GM12872 (cell line): ENCODE measurements at regions not wholly inside any gene's neighbourhood (a gene's known extent, or its start where the extent isn't known, plus 50 kb on each side); places are given as distances from the start of the nearest gene placed in this dataset.

Experiments
- TF ChIP-seq, protein P1 (sequence below): IDR thresholded peaks from 3 replicates; pipeline ENCODE4 v1.5.1; 2011; ENCODE audit warnings: low read depth, mild to moderate bottlenecking, low read length, moderate library complexity; ENCODE audit not compliant: insufficient read depth

DNA sequence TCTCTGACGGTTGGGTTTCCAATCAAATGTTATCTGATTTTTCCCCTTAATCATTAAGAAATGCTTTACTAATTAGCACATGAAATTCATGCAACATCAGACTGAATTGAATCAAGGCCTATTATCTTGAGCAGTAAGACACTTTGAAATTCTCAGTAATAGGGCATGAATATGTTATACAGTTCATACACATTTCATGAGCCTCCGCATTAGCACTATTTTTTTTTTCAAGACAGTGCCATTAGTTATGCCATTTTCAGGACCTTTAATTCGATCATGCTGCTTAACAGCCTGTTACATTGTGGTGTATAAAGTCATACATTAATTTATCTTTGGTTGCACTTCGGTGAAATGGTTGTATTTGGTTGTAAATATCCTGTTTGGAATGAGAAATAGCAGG, 862.6 kb upstream of the GOT2 start:
- TF ChIP-seq, protein P1, sequence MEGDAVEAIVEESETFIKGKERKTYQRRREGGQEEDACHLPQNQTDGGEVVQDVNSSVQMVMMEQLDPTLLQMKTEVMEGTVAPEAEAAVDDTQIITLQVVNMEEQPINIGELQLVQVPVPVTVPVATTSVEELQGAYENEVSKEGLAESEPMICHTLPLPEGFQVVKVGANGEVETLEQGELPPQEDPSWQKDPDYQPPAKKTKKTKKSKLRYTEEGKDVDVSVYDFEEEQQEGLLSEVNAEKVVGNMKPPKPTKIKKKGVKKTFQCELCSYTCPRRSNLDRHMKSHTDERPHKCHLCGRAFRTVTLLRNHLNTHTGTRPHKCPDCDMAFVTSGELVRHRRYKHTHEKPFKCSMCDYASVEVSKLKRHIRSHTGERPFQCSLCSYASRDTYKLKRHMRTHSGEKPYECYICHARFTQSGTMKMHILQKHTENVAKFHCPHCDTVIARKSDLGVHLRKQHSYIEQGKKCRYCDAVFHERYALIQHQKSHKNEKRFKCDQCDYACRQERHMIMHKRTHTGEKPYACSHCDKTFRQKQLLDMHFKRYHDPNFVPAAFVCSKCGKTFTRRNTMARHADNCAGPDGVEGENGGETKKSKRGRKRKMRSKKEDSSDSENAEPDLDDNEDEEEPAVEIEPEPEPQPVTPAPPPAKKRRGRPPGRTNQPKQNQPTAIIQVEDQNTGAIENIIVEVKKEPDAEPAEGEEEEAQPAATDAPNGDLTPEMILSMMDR, result no peak

DNA sequence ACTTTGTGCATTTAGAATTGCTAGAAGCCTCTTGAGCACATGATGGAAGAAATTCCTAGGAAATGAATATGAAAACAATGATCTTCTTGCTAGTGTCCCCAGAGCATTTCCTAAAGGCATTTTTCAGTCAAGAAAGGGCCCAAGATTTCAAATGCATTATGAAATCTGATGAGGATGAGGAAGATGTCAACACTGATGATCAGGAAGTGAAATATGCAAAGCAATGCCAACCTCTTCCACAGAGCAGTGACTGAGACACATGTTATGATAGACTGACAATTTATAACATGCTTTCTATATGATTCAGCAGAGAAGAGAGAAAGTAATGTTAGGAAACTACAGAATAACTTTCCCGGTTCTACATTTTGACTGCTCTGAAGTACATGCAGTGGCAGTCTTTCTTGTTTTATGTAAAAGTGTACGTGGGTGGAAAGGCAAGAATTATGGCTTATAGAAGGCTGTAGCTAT, 859.1 kb upstream of the GOT2 start:
- TF ChIP-seq, protein P1, result no peak

DNA sequence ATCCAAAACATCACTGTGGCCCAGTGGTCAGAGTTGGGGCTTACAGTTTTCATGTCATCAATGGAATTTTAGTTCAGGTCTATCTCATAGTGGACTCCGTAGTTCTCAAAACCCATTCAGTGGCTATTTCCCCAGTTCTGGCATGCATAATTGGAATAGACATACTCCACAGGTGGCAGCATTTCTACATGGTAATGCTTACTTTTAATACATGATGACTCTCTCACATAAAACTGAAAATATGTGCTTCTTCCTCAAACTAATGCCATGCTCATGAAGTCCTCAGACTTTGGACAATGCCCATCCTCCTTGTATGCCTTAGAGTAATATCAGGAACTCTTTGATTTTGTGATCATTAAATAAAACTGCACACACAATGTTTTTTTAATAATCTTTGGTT, 857.4 kb upstream of the GOT2 start:
- TF ChIP-seq, protein P1, result no peak

DNA sequence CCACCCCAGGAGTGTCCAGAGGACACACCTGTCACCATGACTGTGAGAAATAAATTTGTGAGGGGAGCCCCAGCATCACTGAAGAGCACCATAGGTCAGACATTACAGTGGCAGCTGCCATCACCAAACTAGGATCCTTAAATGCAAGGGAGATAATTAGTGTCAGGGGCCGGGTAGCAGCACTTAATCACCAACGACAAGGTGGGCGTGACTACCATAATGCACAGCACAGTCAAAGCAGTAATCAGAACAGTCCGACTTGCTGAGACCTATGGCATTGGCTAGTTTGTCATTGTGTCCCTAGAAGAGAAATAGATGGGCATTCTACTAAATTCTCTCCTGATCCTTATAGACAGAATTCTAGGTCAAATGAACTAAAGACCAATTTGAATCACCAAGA, 856.7 kb upstream of the GOT2 start:
- TF ChIP-seq, protein P1, result no peak

DNA sequence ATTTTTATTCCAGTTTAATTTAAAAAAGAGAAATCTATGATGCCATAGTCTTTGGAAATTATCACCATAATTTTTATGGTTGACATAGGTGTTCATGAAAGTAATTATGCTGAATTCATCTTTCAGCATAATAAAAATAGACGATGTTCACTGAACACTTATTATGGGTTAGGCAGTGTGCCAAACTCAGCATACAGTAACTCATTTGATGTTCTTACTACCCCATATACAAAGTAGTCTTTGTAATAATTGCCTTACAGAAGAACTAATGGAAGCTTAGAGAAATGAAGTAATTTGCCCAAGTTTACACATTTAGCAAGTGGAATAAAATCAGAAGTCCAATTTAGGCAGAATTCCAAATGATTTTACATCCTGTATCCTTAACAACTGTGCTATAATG, 852.2 kb upstream of the GOT2 start:
- TF ChIP-seq, protein P1, result no peak

DNA sequence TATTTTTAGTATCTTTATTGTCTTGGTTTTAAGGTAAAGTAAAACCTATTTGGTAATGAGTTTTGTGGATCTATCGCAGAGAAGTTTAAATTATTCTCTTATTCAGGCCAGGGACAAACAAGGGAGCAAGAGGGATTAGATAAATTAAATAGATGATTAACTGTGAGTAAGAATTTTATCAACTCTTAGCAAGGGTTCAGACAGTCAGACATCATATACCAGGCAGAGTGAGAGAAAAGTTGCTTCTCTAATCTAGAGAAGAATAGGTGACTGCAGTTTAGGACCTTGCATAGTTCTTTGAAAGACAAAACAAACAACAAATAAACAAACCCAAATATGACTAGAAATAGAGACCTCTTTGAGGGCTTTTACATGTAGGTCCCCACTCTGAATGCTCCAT, 840.2 kb upstream of the GOT2 start:
- TF ChIP-seq, protein P1, result no peak

DNA sequence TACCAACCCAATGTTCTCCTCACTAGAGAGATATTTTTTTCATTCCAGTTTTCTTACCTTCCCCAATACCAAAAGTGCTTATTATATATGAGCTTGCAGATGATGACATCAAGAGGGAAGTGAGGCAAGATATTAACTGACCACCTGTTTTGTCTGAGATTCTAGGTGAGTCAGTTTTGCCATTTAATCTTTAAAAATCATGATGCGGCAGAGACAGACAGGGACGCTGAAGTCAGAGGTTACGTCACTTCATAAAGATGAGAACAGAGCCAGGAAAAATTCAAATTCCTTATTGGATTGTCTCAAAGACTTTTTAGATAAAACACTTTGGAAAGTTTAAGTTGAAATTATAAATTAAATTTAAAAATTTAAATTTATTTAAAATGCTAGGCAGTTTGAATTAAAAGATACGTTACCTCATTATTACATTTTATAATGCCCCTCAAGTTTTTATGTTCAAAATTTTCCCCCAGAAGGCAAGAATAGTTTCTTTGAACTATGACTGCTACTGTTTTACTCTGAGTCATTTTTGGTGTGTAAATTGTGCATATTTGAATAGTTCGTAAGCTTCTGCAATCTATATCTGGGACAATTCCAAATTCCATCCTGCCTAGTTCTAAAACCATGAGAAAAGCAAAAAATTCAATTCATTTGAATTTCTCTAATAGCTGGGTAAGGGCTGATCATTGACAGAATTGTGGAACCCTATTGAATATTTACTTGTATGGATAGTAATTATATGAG, 839.6 kb upstream of the GOT2 start:
- TF ChIP-seq, protein P1, result no peak

DNA sequence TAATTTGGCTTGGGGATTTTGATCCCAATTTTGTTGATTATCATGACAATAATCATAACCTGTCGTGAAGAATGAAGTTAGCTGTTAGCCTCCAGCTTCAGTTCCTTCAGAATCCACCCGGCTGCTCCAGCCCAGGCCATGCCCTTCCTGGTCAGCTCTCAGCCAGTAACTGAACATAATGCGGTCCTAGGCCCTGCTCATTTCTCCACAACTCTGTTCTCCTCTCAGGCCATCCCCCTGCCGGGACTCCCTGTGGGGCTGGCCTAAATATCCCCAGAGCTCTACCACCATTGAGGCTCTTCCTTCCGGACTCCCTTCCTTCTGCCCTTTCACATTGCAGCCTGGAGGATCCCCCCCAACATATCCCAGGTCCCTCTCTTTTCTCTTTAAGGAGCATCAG, 833.4 kb upstream of the GOT2 start:
- TF ChIP-seq, protein P1, result no peak
